ENCODE measurements at regions not wholly inside any gene's neighbourhood (a gene's known extent, or its start where the extent isn't known, plus 50 kb on each side); places are given as distances from the start of the nearest gene placed in this dataset.

DNA sequence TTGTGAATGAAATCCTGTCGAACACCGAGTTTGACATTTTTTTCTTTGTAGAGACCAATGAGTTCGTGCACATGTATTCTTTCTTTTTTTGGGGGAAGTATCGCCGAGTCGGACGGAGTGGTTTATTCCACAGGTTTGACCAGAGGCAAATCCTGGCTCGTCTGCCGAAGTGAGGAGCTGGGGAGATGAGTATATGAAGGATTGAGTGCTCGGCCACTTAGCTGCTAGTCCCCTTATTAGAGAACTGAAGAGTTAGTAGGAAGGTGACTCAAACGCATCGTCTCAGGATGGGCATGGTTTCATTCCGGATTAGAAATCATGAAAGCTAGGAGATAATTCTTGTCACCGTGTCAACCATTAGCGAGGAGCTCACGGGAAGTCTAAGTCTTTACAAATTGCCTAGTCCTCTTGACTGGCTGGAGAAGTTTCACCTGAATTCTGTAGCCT lies 154.7 kb upstream of the GOLIM4 start (continued):
- TF ChIP-seq, protein P1, sequence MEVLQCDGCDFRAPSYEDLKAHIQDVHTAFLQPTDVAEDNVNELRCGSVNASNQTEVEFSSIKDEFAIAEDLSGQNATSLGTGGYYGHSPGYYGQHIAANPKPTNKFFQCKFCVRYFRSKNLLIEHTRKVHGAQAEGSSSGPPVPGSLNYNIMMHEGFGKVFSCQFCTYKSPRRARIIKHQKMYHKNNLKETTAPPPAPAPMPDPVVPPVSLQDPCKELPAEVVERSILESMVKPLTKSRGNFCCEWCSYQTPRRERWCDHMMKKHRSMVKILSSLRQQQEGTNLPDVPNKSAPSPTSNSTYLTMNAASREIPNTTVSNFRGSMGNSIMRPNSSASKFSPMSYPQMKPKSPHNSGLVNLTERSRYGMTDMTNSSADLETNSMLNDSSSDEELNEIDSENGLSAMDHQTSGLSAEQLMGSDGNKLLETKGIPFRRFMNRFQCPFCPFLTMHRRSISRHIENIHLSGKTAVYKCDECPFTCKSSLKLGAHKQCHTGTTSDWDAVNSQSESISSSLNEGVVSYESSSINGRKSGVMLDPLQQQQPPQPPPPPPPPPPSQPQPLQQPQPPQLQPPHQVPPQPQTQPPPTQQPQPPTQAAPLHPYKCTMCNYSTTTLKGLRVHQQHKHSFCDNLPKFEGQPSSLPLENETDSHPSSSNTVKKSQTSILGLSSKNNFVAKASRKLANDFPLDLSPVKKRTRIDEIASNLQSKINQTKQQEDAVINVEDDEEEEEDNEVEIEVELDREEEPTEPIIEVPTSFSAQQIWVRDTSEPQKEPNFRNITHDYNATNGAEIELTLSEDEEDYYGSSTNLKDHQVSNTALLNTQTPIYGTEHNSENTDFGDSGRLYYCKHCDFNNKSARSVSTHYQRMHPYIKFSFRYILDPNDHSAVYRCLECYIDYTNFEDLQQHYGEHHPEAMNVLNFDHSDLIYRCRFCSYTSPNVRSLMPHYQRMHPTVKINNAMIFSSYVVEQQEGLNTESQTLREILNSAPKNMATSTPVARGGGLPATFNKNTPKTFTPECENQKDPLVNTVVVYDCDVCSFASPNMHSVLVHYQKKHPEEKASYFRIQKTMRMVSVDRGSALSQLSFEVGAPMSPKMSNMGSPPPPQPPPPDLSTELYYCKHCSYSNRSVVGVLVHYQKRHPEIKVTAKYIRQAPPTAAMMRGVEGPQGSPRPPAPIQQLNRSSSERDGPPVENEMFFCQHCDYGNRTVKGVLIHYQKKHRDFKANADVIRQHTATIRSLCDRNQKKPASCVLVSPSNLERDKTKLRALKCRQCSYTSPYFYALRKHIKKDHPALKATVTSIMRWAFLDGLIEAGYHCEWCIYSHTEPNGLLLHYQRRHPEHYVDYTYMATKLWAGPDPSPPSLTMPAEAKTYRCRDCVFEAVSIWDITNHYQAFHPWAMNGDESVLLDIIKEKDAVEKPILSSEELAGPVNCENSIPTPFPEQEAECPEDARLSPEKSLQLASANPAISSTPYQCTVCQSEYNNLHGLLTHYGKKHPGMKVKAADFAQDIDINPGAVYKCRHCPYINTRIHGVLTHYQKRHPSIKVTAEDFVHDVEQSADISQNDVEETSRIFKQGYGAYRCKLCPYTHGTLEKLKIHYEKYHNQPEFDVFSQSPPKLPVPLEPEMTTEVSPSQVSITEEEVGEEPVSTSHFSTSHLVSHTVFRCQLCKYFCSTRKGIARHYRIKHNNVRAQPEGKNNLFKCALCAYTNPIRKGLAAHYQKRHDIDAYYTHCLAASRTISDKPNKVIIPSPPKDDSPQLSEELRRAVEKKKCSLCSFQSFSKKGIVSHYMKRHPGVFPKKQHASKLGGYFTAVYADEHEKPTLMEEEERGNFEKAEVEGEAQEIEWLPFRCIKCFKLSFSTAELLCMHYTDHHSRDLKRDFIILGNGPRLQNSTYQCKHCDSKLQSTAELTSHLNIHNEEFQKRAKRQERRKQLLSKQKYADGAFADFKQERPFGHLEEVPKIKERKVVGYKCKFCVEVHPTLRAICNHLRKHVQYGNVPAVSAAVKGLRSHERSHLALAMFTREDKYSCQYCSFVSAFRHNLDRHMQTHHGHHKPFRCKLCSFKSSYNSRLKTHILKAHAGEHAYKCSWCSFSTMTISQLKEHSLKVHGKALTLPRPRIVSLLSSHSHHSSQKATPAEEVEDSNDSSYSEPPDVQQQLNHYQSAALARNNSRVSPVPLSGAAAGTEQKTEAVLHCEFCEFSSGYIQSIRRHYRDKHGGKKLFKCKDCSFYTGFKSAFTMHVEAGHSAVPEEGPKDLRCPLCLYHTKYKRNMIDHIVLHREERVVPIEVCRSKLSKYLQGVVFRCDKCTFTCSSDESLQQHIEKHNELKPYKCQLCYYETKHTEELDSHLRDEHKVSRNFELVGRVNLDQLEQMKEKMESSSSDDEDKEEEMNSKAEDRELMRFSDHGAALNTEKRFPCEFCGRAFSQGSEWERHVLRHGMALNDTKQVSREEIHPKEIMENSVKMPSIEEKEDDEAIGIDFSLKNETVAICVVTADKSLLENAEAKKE (CRISPR knock-in tag; IDR thresholded peaks at IDR 0.05): no peak
- TF ChIP-seq POLR2AphosphoS5 (IDR thresholded peaks at IDR 0.05; ENCODE audit: low read depth) (no peak), EZH2 (IDR thresholded peaks at IDR 0.05; ENCODE audit: low read depth, unreplicated experiment) (no peak), NANOG (IDR thresholded peaks at IDR 0.05; ENCODE audit: borderline replicate concordance) (no peak), EZH2phosphoT487 (IDR thresholded peaks at IDR 0.05; ENCODE audit: unreplicated experiment) (no peak), JUNB (IDR thresholded peaks at IDR 0.05; ENCODE audit: unreplicated experiment) (no peak), ZNF331 (CRISPR knock-in tag; IDR thresholded peaks at IDR 0.05; ENCODE audit: low read depth) (no peak), ZNF114 (CRISPR knock-in tag; IDR thresholded peaks at IDR 0.05) (no peak)
- TF ChIP-seq, protein P2, sequence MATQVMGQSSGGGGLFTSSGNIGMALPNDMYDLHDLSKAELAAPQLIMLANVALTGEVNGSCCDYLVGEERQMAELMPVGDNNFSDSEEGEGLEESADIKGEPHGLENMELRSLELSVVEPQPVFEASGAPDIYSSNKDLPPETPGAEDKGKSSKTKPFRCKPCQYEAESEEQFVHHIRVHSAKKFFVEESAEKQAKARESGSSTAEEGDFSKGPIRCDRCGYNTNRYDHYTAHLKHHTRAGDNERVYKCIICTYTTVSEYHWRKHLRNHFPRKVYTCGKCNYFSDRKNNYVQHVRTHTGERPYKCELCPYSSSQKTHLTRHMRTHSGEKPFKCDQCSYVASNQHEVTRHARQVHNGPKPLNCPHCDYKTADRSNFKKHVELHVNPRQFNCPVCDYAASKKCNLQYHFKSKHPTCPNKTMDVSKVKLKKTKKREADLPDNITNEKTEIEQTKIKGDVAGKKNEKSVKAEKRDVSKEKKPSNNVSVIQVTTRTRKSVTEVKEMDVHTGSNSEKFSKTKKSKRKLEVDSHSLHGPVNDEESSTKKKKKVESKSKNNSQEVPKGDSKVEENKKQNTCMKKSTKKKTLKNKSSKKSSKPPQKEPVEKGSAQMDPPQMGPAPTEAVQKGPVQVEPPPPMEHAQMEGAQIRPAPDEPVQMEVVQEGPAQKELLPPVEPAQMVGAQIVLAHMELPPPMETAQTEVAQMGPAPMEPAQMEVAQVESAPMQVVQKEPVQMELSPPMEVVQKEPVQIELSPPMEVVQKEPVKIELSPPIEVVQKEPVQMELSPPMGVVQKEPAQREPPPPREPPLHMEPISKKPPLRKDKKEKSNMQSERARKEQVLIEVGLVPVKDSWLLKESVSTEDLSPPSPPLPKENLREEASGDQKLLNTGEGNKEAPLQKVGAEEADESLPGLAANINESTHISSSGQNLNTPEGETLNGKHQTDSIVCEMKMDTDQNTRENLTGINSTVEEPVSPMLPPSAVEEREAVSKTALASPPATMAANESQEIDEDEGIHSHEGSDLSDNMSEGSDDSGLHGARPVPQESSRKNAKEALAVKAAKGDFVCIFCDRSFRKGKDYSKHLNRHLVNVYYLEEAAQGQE (IDR thresholded peaks at IDR 0.05; ENCODE audit: unreplicated experiment): no peak
- TF ChIP-seq, protein P3, sequence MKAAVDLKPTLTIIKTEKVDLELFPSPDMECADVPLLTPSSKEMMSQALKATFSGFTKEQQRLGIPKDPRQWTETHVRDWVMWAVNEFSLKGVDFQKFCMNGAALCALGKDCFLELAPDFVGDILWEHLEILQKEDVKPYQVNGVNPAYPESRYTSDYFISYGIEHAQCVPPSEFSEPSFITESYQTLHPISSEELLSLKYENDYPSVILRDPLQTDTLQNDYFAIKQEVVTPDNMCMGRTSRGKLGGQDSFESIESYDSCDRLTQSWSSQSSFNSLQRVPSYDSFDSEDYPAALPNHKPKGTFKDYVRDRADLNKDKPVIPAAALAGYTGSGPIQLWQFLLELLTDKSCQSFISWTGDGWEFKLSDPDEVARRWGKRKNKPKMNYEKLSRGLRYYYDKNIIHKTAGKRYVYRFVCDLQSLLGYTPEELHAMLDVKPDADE (IDR thresholded peaks at IDR 0.05): no peak

All from GM23338 (cell line).